GM03348 (cell line): ENCODE measurements at regions not wholly inside any gene's neighbourhood (a gene's known extent, or its start where the extent isn't known, plus 50 kb on each side); places are given as distances from the start of the nearest gene placed in this dataset.
"Not testable (repeated sequence)": the region's sequence is repeated elsewhere in the genome, so short reads cannot be mapped to it uniquely, and the experiment has no call there.

Experiments
- DNase-seq: peaks from one replicate; pipeline ENCODE4 v3.0.0; 2012; ENCODE audit warnings: low spot score

GRCh38 chr9:71508141-71508540 lies 260.2 kb downstream of the CEMIP2 start:
- DNase-seq: not testable (repeated sequence)

- DNase-seq: peak; percentile 33
Observed at GRCh38 chr9:71506821-71507220, 261.5 kb downstream of the CEMIP2 start.

- DNase-seq: no peak
Observed at GRCh38 chr9:71504636-71505035, 263.7 kb downstream of the CEMIP2 start.

GRCh38 chr9:71498691-71499090 lies 269.6 kb downstream of the CEMIP2 start:
- no peak for DNase-seq

- DNase-seq: peak; percentile 7
Observed at GRCh38 chr9:71490810-71491209, 277.5 kb downstream of the CEMIP2 start.

- peak; percentile 4 for DNase-seq
Observed at GRCh38 chr9:71487061-71487460, 281.3 kb downstream of the CEMIP2 start.

- no peak for DNase-seq
Observed at GRCh38 chr9:71485326-71485725, 283.0 kb downstream of the CEMIP2 start.

GRCh38 chr9:71483436-71483835 lies 284.9 kb downstream of the CEMIP2 start:
- DNase-seq: no peak

- DNase-seq: no peak
Observed at GRCh38 chr9:71479621-71480020, 288.7 kb downstream of the CEMIP2 start.

- no peak for DNase-seq
Observed at GRCh38 chr9:71472400-71472799, 295.9 kb downstream of the CEMIP2 start.

- no peak for DNase-seq
Observed at GRCh38 chr9:71465392-71465791, 302.9 kb downstream of the CEMIP2 start.

GRCh38 chr9:71459082-71459481 lies 309.2 kb downstream of the CEMIP2 start:
- no peak for DNase-seq

- DNase-seq: peak; percentile 80
Observed at GRCh38 chr9:71446473-71447411, 321.6 kb downstream of the CEMIP2 start.

- no peak for DNase-seq
Observed at GRCh38 chr9:71446106-71446472, 322.2 kb downstream of the CEMIP2 start.

- DNase-seq: no peak
Observed at GRCh38 chr9:71442937-71443336, 321.5 kb upstream of the TRPM3 start.

- no peak for DNase-seq
Observed at GRCh38 chr9:71441266-71441665, 319.8 kb upstream of the TRPM3 start.

- no peak for DNase-seq
Observed at GRCh38 chr9:71431931-71432330, 310.5 kb upstream of the TRPM3 start.

GRCh38 chr9:71407341-71407740 lies 285.9 kb upstream of the TRPM3 start:
- not testable (repeated sequence) for DNase-seq

GRCh38 chr9:71403106-71403505 lies 281.7 kb upstream of the TRPM3 start:
- no peak for DNase-seq

GRCh38 chr9:71393005-71393404 lies 271.6 kb upstream of the TRPM3 start:
- no peak for DNase-seq

- no peak for DNase-seq
Observed at GRCh38 chr9:71384343-71384742, 262.9 kb upstream of the TRPM3 start.

- no peak for DNase-seq
Observed at GRCh38 chr9:71383308-71383940, 262.0 kb upstream of the TRPM3 start.

- DNase-seq: no peak
Observed at GRCh38 chr9:71368157-71368556, 246.7 kb upstream of the TRPM3 start.
